NCI-H1092 treated with DMSO at 0.1 percent for 48 hours (cell line): ENCODE measurements at regions not wholly inside any gene's neighbourhood (a gene's known extent, or its start where the extent isn't known, plus 50 kb on each side); places are given as distances from the start of the nearest gene placed in this dataset.
"Not testable (repeated sequence)": the region's sequence is repeated elsewhere in the genome, so short reads cannot be mapped to it uniquely, and the experiment has no call there.

Source experiments
- DNase-seq: peaks from one replicate; lab custom pipeline; 2025; lab: John Stamatoyannopoulos, UW

DNA sequence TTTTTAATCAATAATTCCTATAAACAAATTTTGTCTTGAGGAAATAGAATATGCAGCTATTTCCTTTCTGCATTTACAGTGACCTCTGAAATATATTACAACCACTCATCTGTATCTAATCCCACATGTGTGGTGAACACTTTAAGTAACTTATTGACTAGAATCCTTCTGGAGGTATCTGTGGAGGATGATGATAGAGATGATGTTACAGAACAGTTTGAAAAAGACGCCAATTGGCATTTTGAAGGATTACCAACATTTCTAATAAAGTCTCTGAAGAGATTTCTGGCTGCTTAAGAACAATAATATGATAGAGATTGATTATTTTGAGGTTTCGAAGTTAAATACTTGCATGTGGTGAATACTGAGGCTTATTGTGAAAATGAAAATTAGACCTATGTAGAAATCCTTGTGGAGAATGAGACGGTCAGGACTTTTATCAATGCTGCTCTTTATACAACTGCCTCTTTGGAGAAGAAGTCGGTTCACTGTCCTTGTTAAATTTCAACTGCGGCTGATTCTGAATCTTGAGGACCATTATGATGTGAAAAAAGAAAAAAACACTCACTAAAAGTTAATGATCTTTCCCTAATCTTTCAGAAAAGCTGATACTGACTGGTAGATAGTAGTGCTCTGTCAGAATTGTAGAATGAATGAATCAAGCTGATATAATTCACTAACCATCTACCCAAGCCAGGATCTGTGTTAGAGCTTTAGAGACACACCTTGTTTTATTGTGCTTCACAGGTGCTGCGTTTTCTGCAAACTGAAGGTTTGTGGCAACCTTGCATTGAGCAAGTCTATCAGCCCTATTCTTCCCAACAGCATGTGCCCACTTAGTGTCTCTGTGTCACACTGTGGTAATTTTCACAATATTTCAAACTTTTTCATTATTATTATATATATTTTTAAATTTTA, 204.7 kb downstream of the SPRY1 start:
- no peak for DNase-seq

DNA sequence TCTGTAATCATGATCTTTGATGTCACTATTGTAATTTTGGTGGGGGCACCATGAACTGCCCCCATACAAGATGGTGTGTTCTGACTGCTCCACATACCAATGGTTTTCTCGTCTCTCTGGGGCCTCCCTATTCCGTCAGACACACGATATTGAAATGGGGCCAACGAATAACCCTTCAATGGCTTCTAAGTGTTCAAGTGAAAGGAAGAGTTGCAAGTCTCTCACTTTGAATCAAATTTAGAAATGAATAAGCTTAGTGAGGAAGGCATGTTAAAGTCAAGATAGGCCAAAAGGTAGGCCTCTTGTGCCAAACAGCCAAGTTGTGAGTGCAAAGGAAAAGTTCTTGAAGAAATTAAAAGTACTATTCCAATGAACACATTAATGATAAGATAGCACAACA, 205.4 kb downstream of the SPRY1 start:
- DNase-seq, result no peak

DNA sequence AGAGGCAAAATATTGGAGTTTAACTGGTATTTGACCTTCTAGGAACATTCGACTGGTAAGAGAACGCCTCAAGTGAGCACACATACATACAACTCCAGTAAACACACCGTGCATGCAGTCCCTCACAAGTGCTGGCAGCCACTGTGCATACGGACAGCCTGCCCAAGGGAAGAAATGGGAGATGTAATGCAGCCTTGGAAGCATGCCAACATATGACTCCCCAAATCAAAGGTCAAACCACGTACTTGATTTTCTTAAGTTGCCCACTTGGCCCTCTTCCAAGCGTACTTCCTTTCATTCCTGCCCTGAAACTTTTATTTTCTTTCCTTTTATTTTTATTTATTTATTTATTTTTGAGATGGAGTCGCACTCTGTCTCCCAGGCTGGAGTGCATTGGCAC, 206.6 kb downstream of the SPRY1 start:
- no peak for DNase-seq

DNA sequence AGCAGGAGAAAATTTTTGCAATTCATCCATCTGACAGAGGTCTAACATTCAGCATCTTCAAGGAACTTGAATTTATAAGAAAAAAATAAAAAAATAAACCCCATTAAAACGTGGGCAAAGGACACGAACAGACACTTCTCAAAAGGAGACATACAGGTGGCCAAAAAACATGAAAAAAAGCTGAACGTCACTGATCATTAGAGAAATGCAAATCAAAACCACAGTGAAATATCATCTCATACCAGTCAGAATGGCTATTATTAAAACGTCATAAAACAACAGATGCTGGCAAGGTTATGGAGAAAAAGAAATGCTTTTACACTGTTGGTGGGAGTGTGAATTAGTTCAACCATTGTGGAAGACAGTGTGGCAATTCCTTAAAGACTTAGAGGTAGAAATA, 209.2 kb downstream of the SPRY1 start:
- not testable (repeated sequence) for DNase-seq

DNA sequence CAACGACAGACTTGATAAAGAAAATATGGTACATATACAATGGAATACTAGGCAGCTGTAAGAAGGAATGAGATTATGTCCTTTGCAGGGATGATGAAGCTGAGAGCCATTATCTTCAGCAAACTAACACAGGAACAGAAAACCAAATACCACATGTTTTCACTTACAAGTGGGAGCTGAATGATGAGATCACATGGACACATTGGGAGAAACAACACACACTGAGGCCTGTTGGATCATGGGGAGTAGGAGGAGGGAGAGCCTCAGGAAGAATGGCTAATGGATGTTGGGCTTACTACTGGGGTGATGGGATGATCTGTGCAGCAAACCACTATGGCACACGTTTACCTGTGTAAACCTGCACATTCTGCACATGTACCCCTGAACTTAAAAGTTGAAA, 209.7 kb downstream of the SPRY1 start:
- no peak for DNase-seq

DNA sequence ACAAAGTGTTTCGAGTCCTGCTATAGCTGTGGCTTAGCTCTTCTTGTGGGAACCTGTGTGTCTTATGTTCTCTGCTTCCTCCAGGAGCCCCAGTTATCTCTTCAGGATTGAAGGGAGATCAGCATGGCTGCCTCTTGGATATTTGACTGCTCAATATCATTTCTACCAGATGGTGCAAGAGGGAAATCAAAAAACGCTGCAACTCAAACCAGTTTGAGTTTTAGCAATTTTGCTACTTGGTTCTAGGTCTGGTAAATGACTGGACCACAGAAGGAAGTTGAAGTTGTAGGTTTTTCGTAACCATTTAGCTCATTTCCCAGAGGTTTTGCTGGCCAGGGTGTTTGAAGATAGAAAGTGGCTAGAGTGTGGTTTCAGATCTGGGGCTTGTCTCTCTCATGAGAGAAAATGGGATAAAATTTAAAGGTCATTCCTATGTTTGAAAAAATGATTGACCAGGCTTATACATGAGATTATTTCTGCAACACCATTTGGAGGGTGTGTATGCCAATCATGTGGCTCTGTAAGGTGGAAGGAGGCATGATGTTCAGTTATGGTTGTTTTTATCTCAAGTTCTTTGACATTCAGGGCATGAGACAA, 210.4 kb downstream of the SPRY1 start:
- DNase-seq, result no peak

DNA sequence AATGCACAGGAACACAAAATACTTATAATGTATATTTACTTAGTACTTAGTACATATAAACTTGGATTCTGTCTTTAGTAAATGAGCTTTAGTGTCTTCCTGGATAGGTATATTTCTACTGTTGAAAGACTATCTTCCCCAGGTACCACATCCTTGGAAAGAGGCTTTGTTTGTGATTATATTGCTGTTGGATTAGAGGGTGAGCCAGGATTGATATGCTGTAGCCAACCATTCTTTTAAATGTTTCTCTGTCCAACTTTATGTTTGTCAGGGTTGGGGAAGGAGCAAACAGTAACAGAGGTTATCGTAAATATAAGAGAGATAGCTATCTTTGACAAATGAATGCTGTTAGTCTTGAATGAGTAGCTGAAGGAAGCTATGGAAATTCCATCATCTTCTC, 213.2 kb downstream of the SPRY1 start:
- DNase-seq, result no peak

DNA sequence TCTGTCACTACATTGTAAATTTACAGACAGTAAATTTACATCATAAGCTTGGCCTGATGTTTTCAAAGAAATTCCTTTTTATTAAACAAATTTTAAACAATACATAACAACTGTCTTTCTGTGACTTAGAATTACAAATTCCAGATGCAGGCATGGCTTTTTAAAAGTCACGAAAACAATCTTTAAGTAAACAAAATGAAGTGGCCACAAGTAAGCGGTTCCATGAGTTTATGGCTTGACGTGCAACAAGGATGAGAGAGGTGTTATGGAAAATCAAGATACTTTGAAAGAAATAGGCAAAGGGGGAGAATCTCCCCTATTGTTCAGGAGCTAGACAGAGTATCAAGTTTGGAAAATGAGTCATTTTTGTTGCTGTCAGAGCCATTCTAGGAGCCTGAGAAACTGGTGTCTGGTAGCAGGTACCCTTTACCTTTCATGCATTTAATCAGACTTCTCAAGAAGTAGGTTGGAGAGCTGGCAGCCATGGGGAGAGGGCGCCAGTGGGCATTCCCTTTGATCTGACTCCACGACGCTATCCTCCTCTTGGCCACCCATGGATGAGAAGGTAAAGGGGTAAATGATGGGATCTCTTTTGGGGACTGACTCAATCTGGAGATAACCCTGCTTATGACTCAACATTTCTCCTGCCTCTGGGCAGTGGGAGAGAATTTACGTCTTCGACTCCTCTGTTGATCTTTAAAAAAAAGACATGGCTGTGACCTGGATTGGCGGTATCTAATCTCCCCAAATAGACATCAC, 217.2 kb downstream of the SPRY1 start:
- no peak for DNase-seq

DNA sequence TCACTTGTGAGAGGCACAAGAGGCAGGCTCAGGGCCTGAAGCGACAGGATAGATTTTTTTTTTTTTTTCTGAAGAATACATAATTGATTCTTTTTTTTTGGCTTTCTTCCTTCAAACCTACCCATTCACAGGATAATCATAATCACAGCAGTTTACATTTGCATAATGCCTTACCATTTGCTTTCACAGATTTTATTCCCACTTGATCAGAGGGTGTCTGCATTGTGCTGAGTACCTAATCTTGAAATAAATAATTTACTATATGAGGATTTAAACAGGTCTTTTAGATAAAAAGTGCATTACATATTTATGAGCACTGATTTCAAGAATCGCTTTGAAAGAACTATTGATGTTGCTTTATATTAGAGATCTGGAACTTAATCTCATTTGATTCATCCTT, 219.3 kb downstream of the SPRY1 start:
- DNase-seq, result peak; percentile 56

DNA sequence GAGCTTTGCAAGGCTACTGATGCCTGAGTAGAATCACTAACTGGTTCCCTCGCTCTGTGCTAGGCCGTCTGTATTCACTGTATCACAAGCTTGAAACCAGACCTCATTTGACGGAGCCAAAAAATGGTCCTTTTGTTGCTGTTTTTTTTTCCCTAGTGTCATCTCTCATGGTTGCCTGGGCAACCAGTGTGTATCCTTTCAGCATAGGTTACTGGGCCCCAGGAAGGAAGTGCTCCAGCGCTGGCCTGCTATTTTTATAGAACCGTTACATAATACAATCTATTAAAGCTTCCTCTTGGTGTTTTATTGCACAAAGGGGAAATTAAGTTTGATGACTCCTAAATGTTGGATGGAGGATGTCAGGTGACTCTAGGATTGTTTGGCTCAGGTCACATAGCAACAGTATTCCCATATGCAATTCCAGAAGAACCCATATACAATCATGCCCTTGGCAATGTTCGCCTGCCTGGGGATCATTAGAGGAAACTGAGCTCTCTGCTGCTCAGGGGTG, 220.4 kb downstream of the SPRY1 start:
- peak; percentile 93 for DNase-seq

DNA sequence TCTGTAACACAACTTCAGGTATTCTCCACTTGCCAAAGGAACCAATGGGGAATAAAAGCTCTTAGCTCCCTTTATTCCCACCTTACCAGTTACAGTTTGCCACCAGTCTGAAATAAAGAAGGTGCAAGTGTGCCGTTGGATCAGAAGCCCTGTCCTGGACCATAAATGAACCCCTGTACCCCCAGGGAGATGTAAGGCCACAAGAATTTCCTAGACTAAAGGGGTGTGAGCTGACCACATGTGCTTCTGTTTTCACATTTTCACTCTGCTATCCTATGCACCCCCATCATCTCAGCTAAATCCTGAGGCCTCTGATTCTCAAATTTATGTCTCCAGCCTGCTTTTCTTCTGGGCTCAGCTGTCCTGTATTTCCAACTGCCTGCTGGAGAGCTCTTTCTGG, 221.2 kb downstream of the SPRY1 start:
- DNase-seq, result no peak

DNA sequence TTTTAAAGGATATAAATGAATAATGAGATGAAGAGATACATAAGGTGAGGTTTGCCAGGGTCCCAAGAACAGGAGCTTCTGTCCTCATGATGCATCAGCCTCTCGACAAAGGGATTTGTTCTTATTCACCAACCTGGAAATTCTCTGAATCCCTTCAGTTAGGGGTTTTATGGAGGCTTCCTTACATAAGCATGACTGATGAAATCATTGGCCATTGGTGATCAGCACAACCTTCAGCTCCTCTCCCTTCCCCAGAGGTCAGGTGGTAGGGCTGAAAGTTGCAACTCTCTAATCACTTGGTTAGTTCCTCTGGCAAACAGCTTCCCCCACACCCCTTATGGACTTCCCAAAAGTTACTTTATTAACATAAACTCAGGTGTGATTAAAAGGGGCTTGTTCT, 222.0 kb downstream of the SPRY1 start:
- no peak for DNase-seq

DNA sequence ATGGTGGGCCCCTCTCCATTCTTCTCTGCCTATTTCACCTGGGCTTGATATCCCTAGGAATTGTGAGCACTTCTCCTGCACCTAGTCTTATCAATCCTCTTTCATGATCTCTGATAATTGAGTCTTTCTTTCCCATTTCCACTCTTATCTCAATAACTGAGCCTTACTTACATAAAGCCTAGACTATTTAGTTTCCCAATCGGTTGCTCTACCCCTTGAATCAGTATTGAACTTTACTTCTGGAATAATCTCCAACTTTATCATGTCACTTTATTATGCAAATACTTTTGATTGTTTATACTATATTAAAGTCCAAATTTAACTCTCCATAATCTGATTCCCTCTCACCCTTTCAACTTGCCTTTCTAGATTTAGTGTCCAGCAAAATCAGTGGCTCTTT, 222.7 kb downstream of the SPRY1 start:
- DNase-seq, result no peak

DNA sequence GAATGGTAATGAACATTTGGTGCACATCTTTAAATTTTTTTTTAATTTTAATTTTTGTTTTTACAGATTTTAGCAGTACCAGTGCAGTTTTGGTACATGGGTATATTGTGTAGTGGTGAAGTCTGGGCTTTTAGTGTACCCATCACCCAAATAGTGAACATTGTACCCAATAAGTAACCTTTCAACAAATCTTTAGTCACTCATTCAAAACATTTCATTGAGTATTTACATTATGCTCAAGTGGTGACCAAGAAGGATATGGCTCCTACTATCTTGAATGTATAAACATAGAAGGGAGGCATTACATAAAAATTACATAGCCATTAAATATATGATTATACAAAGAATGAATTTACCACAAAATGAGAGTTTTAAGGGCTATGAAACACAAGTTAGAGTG, 223.3 kb downstream of the SPRY1 start:
- DNase-seq, result no peak

DNA sequence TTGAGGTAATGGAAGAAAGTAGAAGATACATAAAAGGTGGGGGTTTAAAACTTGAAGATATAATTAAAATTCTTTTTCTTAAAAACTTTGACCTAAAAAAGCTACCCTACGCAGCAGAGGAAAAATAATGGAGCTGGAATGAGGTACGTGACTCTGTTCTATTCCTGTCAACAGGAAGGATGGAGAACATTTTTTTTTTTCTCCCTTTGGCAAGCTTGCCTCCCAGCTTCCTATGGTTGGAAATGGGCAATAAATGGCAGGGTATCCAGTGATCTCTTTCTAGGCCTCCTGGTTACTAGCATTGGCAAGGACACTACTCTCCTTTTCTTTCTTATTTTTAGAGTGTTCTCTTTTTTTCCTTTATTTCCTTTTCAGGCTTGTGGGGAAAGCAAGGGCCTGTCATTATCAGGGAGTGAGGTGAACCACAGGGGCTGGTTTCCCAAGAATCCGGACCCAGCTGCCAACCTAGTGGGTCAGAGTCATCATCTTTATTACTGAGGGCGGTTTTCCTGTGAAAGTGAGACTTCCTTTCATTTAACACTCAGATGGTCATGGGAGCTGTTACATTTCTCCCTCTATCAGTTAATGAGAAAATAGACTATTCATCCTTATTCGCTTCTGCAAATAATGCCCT, 224.6 kb downstream of the SPRY1 start:
- DNase-seq, result no peak

DNA sequence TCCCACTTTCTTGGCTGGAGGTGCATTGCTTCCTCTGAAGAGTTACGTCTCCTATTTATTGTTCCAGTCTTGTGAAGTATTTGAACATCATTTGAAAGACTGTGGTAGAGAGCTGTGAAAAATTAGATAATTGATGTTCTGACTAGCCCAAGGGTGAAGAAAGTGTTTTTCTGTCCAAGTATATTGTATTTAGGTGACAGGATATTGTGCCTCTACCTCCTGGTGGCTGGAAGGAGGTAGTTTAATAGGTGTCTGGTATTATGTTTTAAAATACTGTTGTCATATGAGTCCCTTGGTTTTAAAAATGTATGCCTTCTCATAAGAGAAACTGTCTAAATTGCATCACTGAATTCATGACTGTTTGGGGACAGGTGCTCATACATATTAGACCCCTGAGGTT, 226.0 kb downstream of the SPRY1 start:
- DNase-seq, result no peak

DNA sequence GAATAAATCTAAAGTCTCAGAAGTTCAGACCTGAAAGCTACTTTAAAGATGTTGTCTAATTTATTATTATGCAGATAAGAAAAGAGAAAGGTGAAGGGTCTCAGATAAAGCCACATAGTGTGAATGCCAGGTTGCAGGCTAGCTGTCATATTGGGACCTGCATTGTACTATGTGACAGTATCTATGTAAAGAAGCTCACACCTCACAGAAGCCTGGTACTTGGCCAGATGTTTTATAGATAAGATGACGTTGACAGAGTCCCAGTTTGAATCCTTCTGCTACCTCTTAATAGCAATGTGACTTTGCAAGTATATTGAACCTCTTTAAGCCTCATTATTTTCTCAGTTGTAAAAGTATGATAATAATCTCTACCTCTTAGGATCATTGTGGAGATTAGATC, 227.0 kb downstream of the SPRY1 start:
- DNase-seq, result no peak

DNA sequence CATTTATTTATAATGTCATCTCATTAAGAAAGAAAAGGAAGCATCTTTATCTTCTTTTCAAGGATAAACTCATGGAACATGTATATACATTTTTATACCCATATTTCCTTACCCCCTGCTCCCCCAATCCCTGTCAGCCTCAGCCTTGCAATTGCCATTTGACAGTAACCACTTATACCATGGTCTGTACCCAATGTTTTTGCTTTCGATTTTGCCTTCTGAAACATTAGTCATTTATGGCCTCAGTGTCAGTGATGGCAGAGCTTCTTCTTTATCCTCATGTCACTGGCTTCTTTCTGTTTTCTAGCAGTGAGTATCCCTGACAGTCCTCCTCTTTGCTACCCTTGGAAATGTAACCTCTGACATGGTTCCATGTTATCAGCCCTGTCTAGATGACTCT, 228.4 kb downstream of the SPRY1 start:
- no peak for DNase-seq

DNA sequence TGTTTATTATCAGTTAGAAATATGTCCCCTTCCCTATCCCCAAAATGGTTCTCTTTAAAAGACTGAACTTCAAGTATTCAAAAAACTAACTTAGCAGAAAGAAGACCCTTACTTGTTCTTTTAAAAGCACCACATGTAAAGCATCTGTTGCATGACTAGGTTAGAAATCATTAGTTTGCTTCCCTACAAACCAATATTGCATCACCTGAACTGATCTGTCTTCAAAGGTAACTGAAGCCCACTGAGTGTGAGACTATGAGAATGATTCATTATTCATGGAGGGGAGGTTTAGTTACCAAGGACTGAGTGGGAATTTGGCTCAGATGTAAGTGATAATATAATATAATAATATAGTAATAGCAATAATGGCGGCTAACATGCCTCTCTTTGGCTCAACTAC, 231.7 kb downstream of the SPRY1 start:
- DNase-seq, result no peak

DNA sequence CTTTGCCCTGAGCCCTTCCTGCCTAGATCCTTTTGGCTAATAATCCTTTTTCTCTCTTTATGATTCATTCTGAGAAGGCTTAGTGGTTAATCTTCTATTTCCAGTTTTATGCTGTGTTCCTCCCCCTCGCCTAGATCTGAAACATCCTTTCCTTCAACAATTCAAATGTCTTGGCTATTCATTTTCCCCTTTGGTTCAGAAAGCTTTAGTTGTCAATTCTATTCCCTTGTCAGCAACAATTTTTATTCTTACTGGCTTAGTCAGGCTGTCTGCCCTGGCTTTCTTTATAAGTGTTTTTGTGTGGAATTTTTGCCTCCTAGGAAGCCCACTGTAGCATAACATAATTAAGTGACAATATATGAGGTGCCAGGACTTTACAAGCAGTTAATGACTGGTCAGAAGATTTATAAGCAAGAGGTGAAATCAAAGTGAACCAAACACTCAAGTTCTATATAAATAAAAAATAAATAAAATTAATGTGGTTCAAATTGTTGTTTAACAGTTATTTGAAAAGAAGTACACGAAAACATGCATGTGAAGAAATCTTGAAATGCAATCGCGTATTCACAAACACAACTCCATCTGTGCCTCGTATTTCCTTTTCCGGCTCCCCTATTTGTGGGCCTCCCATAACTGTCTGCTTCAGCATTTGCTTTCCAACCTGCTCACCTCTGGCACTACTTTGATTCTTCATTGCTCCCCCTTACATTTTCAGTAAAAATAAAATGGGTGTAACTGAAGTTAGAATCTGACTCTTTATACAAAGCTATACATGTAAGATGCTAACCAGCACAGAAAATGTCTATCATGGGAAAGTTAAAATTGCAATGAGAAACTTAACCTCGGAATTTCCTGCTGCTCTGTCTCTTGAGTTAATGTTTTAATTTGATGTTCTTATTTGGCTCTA, 235.4 kb downstream of the SPRY1 start:
- no peak for DNase-seq

DNA sequence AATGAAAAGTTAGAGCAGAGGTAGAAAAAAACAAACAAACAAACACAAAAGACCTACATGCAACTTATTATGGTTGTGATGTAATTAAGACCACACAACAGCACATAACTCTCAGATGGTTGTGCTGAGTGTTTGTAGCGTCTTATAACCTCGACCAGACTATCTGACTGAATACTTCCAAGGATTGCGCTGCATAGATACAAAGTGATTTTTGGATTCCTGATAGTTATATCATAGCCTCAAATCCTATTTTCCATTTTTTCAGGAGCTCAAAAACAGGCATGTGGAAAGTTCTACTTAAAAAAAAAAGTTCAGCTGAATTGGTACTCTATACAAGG, 236.1 kb downstream of the SPRY1 start:
- DNase-seq, result no peak
